ENCODE measurements at regions not wholly inside any gene's neighbourhood (a gene's known extent, or its start where the extent isn't known, plus 50 kb on each side); places are given as distances from the start of the nearest gene placed in this dataset.

- TF ChIP-seq CTCF (IDR thresholded peaks at IDR 0.05) (no peak), POLR2A (IDR thresholded peaks at IDR 0.05) (no peak)
These were observed 84.4 kb downstream of the OTUD1 start for GRCh38 chr10:23523251-23523650.

All from Peyer's patch (tissue), 4 donors.